Loucy (cell line): ENCODE measurements at regions not wholly inside any gene's neighbourhood (a gene's known extent, or its start where the extent isn't known, plus 50 kb on each side); places are given as distances from the start of the nearest gene placed in this dataset.

Experiments used
- H2AFZ ChIP-seq: fragments of 200-600 bp; sonication (generic); 2 replicates; pipeline ENCODE4 v1.6.0; 2016; ENCODE audit warnings: antibody characterized with exemption, mild to moderate bottlenecking, low read length, moderate library complexity
- H3F3A ChIP-seq: fragments of 200-600 bp; 2 replicates; pipeline ENCODE4 v1.6.0; 2016; ENCODE audit warnings: antibody characterized with exemption, low read depth, mild to moderate bottlenecking
- H3K27me3 ChIP-seq: fragments of 200-600 bp; sonication (generic); 2 replicates; pipeline ENCODE4 v1.6.1; 2014; ENCODE audit warnings: low read length, mild to moderate bottlenecking; ENCODE audit not compliant: insufficient read depth, poor library complexity, severe bottlenecking
- H3K36me3 ChIP-seq: fragments of 200-600 bp; sonication (generic); 2 replicates; pipeline ENCODE4 v1.6.1; 2016; ENCODE audit warnings: low read length; ENCODE audit not compliant: insufficient read depth
- H3K4me1 ChIP-seq: fragments of 200-600 bp; sonication (generic); 2 replicates; pipeline ENCODE4 v1.5.1; 2014; ENCODE audit warnings: low read length, mild to moderate bottlenecking; ENCODE audit not compliant: insufficient read depth, poor library complexity, severe bottlenecking
- H3K4me2 ChIP-seq: fragments of 200-600 bp; sonication (generic); 2 replicates; pipeline ENCODE4 v1.6.0; 2014; ENCODE audit warnings: antibody characterized with exemption, low read length, low read depth, mild to moderate bottlenecking; ENCODE audit not compliant: poor library complexity, severe bottlenecking
- H3K4me3 ChIP-seq: fragments of 200-600 bp; sonication (generic); 2 replicates; pipeline ENCODE4 v1.5.1; 2014; ENCODE audit warnings: low read length, mild to moderate bottlenecking, mixed read lengths; ENCODE audit not compliant: poor library complexity, severe bottlenecking
- H3K79me2 ChIP-seq: fragments of 200-600 bp; sonication (generic); 2 replicates; pipeline ENCODE4 v1.6.1; 2014; ENCODE audit warnings: low read length; ENCODE audit not compliant: insufficient read depth
- H3K9ac ChIP-seq: fragments of 200-600 bp; sonication (generic); 2 replicates; pipeline ENCODE4 v1.6.0; 2014; ENCODE audit warnings: mild to moderate bottlenecking, low read depth, low read length, moderate library complexity; ENCODE audit not compliant: poor library complexity, severe bottlenecking
- H3K9me2 ChIP-seq: fragments of 200-600 bp; sonication (generic); replicated peaks from 2 replicates; pipeline ENCODE4 v1.6.1; 2016; ENCODE audit warnings: low read depth, low read length, mixed read lengths
- H3K9me3 ChIP-seq: fragments of 200-600 bp; sonication (generic); 2 replicates; pipeline ENCODE4 v1.6.1; 2014; ENCODE audit warnings: mild to moderate bottlenecking, antibody characterized with exemption, low read length, low read depth; ENCODE audit not compliant: insufficient read depth
- H4K20me1 ChIP-seq: fragments of 200-600 bp; sonication (generic); 2 replicates; pipeline ENCODE4 v1.6.0; 2014; ENCODE audit warnings: antibody characterized with exemption, low read length, mild to moderate bottlenecking; ENCODE audit not compliant: insufficient read depth, poor library complexity, severe bottlenecking
- EZH2phosphoT487 ChIP-seq: fragments of 200-600 bp; IDR thresholded peaks from 2 replicates; pipeline ENCODE4 v1.6.1; 2018; ENCODE audit warnings: antibody characterized with exemption, mild to moderate bottlenecking, moderate library complexity, borderline replicate concordance
- TF ChIP-seq, protein P1 (sequence below): fragments of 200-600 bp; sonication (generic); conservative IDR thresholded peaks from 2 replicates; pipeline ENCODE4 v1.5.1; 2014; ENCODE audit warnings: mild to moderate bottlenecking, antibody characterized with exemption, low read length

DNA sequence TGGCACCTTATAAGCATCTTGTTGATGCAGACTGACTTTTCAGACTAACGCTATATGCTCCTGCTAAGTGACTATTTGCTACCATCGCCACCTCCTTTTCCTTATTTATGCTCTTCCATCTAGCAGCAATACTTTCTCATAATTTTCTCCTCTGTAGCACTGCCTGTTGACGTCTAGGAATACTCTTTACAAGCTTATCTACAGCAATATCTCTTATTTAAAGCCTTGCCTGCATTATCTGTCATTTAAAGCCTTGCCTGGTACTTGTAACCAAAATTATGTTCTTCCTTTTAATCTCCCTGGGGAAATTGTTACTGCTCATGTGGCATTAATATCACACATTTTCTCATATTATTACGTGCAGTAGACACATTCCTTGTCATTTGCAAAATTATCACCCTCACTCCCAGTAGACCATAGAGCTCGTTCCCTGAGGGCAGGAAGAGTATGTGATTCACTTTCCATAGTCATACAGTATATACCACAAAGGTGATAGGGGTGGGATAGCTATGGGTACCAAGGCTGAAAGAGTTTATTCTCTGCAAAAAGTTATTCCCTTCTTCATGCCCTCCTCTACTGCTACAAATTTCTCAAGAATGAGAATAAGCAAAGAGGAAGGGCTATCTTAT is 359.7 kb upstream of the PCDH15 start:
- Histone ChIP-seq H3K4me2 (no peak overlapping the region), H3K36me3 (no peaks in the 10 kb centered on the region)

DNA sequence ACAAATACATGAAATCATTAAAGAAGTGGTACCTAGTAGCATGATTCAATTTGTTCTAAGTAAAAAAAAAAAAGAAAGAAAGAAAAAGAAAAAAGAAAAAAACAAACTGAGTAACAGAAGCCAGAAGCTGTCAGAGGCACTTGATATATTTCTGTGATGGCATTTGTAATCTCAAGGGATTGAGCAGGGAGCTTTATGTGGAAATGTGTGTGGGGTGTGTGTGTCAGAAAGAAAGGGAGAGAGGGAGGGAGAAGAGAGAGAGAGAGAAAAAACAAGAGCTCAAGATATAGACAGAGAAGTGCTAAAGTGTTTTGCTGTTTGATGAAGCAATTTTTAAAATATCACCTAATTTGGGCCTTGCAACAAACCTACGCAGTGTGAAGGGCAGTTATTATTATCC is 357.6 kb upstream of the PCDH15 start:
- H2AFZ ChIP-seq: no peak overlapping the region
- no peaks in the 10 kb centered on the region for H3K9me2 ChIP-seq
- H3K9me3 ChIP-seq: no peaks in the 10 kb centered on the region

More for the DNA sequence above, 359.7 kb upstream of the PCDH15 start:
- H3K9ac ChIP-seq: no peak overlapping the region
- H3K9me2 ChIP-seq: no peaks in the 10 kb centered on the region
- no peaks in the 10 kb centered on the region for H4K20me1 ChIP-seq
- no peaks in the 10 kb centered on the region for H3K9me3 ChIP-seq
- no peak overlapping the region for H3K4me3 ChIP-seq
- H2AFZ ChIP-seq: no peak overlapping the region
- no peaks in the 10 kb centered on the region for H3F3A ChIP-seq
- no peaks in the 10 kb centered on the region for H3K4me1 ChIP-seq
- H3K27me3 ChIP-seq: no peaks in the 10 kb centered on the region
- TF ChIP-seq, protein P1, sequence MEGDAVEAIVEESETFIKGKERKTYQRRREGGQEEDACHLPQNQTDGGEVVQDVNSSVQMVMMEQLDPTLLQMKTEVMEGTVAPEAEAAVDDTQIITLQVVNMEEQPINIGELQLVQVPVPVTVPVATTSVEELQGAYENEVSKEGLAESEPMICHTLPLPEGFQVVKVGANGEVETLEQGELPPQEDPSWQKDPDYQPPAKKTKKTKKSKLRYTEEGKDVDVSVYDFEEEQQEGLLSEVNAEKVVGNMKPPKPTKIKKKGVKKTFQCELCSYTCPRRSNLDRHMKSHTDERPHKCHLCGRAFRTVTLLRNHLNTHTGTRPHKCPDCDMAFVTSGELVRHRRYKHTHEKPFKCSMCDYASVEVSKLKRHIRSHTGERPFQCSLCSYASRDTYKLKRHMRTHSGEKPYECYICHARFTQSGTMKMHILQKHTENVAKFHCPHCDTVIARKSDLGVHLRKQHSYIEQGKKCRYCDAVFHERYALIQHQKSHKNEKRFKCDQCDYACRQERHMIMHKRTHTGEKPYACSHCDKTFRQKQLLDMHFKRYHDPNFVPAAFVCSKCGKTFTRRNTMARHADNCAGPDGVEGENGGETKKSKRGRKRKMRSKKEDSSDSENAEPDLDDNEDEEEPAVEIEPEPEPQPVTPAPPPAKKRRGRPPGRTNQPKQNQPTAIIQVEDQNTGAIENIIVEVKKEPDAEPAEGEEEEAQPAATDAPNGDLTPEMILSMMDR: no peak
- no peak for TF ChIP-seq EZH2phosphoT487
- H3K79me2 ChIP-seq: no peaks in the 10 kb centered on the region

DNA sequence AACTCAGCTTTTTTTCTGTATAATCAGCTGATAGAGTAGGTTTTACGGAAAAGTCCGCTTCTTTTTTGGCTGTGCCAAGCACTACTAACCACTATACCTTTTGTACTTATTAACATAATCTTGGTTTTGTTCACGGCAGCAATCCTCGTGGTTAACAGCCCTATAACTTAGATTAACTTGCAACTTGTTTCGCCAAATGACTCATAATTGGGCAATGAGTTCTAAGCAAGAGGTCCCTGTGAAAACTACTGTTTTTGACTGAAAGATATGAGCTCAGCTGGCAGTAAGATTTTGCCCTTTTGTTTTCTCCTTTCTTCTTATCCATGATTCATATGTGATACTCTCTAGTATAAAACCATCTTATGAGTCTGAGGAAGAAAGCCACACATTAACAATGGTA is 345.0 kb upstream of the PCDH15 start:
- H3F3A ChIP-seq: no peaks in the 10 kb centered on the region
- H3K4me1 ChIP-seq: no peaks in the 10 kb centered on the region
- H2AFZ ChIP-seq: no peak overlapping the region; the same call in 1 of the 2 replicates
- TF ChIP-seq, protein P1: no peak
- TF ChIP-seq EZH2phosphoT487: no peak
- no peak overlapping the region for H3K4me2 ChIP-seq
- H3K4me3 ChIP-seq: no peak overlapping the region
- no peaks in the 10 kb centered on the region for H3K9me3 ChIP-seq
- no peaks in the 10 kb centered on the region for H3K36me3 ChIP-seq
- no peaks in the 10 kb centered on the region for H4K20me1 ChIP-seq
- no peaks in the 10 kb centered on the region for H3K27me3 ChIP-seq
- no peak overlapping the region for H3K9ac ChIP-seq
- H3K79me2 ChIP-seq: no peaks in the 10 kb centered on the region
- no peaks in the 10 kb centered on the region for H3K9me2 ChIP-seq

More for the DNA sequence above, 357.6 kb upstream of the PCDH15 start:
- Histone ChIP-seq H3K79me2 (no peaks in the 10 kb centered on the region), H4K20me1 (no peaks in the 10 kb centered on the region), H3K27me3 (no peaks in the 10 kb centered on the region), H3K9ac (no peak overlapping the region), H3F3A (no peaks in the 10 kb centered on the region), H3K4me2 (no peak overlapping the region), H3K4me3 (no peak overlapping the region), H3K36me3 (no peaks in the 10 kb centered on the region), H3K4me1 (no peaks in the 10 kb centered on the region)
- TF ChIP-seq, protein P1: no peak
- no peak for TF ChIP-seq EZH2phosphoT487
